GM04504 (cell line): ENCODE measurements at regions not wholly inside any gene's neighbourhood (a gene's known extent, or its start where the extent isn't known, plus 50 kb on each side); places are given as distances from the start of the nearest gene placed in this dataset.

Source experiments
- DNase-seq: peaks from one replicate; pipeline ENCODE4 v3.0.0-alpha.2; 2012; ENCODE audit warnings: low read depth

DNA sequence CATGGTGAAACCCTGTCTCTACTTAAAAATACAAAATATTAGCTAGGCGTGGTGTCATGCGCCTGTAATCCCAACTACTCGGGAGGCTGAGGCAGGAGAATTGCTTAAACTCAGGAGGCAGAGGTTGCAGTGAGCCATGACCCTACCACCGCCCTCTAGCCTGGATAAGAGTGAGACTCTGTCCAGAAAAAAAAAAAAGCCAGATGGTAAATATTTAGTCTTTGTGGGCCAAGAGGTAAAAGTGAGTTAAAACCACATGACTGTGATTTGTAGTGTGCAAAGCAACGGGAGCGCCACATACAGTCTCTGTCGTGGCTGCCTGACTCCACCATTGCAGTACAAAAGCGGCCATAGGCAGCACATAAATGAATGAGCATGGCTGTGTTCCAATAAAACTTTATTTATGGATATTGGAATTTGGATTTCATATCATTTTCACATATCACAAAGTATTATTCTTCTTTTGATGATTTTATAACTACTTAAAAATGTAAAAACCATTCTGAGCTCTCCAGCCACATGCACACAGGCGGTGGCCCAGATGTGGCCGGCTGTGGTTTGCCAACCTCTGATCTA lies 51.8 kb upstream of the CASZ1 start:
- no peak for DNase-seq

DNA sequence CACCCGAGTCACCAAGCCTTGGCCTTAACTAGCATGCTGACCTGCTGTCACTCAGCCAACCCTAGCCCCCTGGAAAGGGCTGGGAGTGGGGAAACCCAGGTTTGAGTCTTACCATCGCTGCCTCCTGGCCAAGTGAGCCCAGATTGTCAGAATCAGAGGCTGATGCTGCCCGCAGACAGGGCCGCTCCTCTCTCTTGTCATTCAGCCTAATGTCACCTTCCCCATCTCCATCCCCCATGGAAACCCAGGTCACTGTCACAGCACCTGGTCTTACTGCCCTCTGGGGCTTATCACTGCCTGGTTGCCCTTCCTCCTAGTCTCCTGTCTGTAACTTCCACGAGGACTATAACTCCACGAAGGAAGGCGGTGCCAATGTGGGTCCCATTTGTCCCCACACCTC lies 53.6 kb upstream of the CASZ1 start:
- no peak for DNase-seq

DNA sequence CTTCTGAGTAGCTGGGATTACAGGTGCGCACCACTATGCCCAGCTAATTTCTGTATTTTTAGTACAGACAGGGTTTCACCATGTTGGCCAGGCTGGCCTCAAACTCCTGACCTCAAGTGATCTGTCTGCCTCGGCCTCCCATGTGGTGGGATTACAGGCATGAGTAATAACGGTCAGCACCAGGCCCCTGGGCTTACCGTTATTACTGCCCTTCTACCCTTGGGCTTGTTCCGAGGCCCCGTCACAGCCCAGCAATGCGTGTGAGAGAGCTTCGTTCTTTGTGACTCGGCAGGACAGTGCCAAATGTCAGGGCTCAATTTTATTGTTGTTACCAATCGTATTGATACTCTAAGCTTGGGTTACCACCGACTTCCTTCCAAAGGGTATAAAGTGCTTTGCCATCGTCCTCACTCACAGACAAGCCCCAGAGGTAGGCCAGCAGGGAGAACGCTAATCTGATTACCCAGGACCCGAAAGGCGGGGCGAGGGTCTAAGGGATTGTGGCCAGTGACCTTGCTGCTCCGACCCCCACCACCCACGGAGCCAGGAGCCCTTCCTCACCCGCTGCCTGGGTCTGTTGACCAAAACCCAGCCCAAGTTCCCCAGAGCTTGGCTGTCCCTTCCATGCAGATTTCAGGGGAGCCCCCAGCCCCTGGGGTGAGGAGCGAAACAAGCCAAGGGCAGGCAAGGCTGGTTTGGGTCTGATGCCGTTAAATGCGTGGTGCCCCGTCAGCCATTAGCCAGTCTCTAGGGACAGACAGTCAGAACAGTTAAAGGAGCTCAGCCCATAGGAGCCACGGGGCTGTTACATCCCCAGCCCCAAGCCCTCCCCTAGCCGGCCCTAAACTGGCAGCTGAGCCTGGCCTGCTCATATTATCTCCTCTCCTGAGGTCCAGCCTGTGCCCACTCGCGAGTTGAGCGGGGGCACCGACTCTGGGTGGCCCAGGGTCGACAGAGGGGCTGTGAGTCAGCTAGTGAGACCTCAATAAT lies 54.9 kb upstream of the CASZ1 start:
- no peak for DNase-seq

DNA sequence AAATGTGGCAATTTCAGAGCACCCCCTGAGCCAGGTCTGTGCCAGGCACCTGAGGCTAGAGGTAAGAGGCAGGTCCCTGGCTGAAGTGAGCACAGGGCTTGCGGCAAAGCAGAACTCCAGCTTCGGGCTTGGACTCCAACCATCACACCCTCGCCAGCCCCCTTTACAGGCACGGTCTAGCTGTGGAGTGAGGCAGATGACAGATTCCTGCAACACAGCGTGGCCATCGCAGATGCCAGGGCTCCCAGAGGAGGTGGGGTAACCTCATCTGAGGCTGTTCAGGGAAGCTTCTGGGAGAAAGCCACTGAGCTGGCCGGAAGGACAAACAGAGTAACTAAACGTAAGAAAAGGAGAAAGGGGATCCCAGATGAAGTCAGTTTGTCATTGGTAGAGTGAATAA lies 55.6 kb upstream of the CASZ1 start:
- DNase-seq: no peak

- DNase-seq: no peak
These were observed 56.0 kb upstream of the CASZ1 start for GRCh38 chr1:10852486-10852885.

GRCh38 chr1:10852998-10853520 lies 56.6 kb upstream of the CASZ1 start:
- no peak for DNase-seq

DNA sequence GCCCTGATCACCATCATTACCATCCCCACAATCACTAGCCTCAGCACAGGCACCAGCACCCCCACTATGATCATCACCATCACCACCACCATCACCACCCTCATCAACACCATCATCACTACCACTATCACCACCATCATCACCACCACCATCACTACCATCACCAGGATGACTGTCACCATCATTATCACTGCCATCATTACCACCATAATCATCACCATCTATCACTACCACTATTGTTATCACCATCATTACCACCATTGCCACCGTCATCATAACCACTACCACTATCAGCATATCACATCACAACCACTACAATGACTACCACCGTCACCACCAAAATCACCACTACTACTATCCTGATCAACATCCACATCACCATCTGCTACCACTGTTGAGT lies 57.3 kb upstream of the CASZ1 start:
- DNase-seq: no peak

- DNase-seq: no peak
These were observed 58.5 kb upstream of the CASZ1 start for GRCh38 chr1:10854856-10855459.

DNA sequence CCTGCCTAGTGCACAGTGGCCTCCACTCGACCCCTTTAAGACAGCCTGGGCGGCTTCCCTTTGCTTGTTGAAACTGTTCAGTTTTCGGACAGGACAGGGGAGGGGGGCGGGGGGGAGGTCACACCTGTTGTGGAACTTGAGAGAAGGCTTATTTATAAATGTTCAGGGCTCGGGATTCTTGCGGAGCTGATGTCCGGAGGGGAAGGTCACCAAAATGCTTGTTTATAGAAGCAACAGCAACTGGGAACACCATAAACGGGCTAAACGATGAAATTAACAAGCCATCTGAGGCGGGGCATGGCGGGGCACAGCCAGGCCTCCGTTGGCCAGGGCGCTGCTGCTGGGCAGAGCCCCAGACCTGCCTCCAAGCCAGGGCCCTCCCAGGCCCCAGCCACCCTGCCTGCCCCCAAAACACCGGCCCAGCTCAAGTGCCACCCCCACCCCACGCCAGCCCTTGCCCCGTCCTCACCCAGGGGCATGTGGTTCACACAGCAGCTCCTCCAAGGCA lies 59.8 kb upstream of the CASZ1 start:
- no peak for DNase-seq

- no peak for DNase-seq
These were observed 60.6 kb upstream of the CASZ1 start for GRCh38 chr1:10856863-10857598.

GRCh38 chr1:10857687-10858086 lies 61.2 kb upstream of the CASZ1 start:
- no peak for DNase-seq

DNA sequence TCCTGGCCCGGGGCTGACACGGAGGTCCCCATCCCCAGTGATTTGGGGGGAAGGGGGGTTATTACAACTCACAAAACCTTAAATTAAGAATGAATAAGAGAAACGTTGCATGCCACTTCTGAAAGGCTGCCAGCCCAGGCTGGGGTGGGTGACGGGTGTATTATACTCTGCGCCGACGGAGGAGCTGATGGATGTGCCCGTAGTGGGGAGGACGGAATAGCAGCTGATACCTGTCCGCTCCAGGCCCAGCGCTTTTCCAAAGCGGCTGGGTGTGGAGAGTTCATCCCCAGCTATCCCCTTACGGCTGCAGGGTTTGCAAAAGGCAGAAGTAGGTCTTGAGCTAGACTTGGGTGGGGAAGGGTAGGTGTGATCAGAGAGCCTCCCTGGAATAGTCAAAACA lies 63.8 kb upstream of the CASZ1 start:
- no peak for DNase-seq

DNA sequence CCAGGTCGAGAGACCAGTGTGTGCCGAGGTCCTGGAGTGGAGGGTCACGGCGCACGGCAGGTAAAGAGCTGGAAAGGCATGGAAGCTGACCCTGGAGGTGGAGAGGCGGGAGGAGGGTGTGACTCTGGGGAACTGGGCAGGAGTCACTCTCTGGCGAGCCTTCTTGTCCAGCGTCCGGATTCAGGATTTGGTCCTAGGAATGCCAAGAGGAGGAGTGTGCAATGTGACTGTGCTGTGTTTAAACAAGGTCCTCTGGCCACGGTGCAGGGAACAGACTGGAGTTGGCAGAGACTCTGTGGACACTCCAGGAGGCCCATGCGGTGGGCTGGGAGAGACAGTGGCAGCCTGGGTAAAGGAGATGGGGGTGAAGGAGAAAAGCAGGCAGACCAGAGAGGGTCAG lies 64.2 kb upstream of the CASZ1 start:
- no peak for DNase-seq

GRCh38 chr1:10861822-10862221 lies 65.4 kb upstream of the CASZ1 start:
- DNase-seq: no peak

DNA sequence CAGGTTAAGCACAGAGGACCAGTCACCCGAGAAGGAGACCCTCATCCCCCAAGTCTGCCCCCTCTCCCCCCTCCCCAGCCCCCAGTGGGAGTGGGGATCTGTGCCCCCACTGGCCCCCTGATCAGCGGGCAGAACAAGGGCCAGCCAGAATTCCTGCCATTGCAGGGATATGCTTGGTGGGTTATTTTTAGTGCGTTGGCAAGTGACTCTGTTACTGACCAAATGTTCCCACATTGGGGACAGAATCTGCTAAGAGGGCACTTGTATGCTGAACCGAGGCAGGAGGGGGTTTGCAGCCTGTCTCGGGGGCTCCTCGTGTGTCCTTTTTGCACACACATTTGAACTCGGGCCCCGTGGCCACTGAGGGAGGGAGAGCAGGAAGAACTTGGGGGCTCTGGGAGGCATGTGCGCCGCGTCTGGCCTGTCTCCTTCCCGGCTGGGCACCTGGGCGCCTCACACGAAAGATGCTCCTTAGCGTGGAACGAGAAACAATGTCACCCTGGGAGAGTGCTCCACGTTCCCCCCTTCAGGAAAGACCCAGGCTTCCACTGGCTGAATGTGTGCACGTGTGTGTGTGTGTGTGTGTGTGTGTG lies 66.4 kb upstream of the CASZ1 start:
- DNase-seq: no peak

- DNase-seq: no peak
These were observed 67.4 kb upstream of the CASZ1 start for GRCh38 chr1:10863886-10864285.

DNA sequence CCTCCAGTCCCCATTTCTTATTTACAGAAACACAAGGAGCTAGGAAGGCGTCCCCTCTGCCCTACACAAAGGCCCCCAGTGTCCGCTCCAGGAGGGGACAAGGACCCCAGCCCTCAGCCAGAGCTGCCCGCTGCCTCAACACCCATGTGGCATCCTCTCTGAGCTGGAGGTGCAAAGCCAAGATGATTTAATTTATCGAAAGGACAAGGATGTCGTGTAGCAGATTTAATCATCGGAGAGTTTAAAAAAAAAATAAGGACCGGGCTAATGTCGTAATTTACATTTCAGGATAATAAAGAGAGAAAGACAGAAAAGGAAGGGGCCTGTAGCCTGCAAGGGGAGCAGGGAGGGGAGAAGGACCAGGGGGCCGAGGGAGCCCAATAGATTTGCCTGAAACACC lies 68.3 kb upstream of the CASZ1 start:
- DNase-seq: no peak

DNA sequence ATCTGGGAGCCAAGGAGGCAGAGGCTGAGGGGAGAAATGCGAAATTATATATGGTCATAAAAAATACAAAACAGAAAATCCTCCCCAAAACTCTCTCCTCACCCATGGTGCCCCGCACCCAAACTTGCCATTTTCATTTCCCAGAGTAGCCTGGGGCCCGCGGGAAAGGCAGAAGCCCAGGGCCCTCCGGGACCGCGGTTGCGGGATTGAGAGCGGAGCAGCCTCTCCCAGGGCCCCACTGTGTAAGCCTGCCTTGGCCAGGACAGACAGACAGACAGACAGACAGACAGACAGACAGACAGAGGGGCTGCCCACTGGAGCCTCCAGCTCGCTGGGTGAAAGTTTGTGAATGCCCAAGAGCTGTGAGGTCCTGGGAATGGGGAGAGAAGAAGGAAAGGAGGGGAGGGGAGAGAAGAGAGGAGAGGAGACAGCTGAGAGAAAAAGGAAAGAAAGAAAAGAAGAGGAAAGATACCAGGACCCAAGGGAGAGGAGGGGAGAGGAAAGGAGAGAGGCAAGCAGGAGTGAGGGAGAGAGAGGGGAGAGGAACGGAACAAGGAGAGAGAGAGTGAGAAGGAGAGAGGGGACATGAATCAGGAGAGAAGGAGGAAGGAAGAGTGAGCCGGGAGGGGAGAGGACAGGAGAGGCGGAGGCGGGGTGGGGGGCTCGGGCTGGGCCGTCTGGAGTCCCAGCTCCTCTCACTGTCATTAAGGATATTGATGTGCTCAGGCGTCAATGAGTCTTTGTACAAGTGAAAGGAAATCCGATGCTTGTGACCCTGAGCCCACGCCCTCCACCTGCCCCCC lies 69.3 kb upstream of the CASZ1 start:
- DNase-seq: no peak

- no peak for DNase-seq
These were observed 70.1 kb upstream of the CASZ1 start for GRCh38 chr1:10866321-10867093.

DNA sequence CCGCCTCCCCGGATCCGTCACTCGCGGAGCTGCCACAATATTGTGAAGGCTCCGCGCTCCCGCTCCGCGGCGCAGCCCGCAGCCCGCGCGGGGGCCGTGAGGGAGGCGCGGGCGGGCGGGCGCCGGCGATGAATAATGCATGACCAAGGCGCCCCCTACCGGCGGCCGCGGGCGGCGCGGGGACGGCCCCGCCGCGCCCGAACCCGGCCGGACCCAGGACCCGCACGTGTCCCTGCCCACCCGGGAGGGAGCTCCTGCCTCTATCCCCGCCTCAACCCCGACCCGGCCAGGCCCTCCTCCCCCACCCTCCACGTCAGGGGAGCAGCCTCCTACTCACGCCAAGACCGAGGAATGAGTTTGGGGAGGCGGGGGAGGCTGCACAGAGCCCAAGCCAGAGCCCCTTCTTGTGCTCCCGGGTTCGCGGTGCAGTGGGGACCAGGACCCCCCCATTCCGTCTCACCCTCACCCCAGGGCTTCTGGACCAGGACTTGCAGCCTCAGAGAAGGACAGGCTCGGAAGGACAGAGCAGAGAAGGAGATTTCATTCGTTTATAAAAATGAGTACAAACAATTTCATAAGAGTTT lies 70.8 kb upstream of the CASZ1 start:
- peak; percentile 4 for DNase-seq
